ENCODE measurements at regions not wholly inside any gene's neighbourhood (a gene's known extent, or its start where the extent isn't known, plus 50 kb on each side); places are given as distances from the start of the nearest gene placed in this dataset.

DNA sequence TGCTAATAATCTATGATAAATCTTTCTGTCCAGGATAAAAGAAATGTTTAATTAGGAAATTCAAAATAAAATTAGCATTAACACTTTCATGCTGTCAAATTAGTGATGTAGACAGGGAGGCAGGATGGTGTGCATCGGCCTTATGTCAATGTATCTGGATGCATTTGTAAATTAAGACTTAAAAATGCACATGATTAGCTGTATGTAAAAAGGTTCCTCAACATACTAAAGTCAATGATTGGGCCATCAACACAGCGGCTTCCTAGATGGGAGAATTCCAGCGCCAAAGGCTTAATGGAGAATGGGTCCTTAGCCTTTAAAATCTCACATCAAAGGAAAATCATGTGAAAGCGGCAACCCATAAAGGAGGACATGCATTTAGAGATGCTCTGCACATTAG, 77.5 kb upstream of the ZEB2 start:
- Histone ChIP-seq H3K4me1 (ENCODE audit: control insufficient read depth, insufficient read depth, low read length) (no peaks in the 10 kb centered on the region), H3K36me3 (ENCODE audit: control insufficient read depth, insufficient read depth, low read length) (no peaks in the 10 kb centered on the region), H3K27me3 (ENCODE audit: control insufficient read depth, insufficient read depth, low read length) (no peaks in the 10 kb centered on the region), H3K27ac (ENCODE audit: low read depth, low read length) (no peak overlapping the region), H3K4me3 (ENCODE audit: low read length) (no peak overlapping the region), H3K9ac (ENCODE audit: low read length) (no peak overlapping the region)

DNA sequence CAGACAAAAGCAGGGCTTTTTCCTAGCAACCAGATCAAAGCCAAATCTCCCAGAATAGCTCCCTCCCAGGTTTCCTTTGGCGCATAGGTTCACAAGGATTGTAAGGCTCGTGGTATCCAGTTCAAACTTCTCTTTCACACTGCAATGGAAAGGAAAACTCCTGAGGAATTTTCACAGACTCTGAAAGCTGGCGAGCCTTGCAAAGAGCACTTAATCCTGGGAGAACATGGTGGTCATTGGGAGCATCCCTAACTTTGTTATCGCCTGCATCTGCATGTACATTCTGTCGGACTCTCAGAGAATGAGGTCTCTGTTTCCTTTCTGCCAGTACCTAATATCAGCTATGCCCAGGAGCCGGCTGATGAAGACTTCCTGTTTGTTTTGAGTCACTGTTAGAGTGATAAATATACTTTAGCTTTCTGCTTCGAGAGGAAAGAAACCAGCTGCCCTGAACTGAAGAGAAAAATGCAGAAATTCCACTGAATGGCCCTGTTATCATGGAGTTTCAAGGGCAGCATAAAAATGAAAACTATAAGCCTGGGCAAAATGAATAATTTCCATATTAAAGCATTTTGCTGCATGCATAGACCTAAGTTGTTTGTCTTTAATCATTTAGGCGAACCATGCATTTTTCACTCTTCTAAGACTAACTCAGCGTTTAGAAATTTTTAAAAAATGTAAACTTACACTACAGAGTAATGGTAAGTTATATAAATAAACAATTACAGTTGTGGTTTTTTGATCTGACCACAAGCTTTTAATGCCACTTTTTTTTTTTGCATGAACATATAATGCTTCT, 76.4 kb upstream of the ZEB2 start:
- Histone ChIP-seq H3K27me3 (ENCODE audit: control insufficient read depth, insufficient read depth, low read length) (no peaks in the 10 kb centered on the region), H3K4me3 (ENCODE audit: low read length) (no peak overlapping the region), H3K9ac (ENCODE audit: low read length) (no peak overlapping the region), H3K4me1 (ENCODE audit: control insufficient read depth, insufficient read depth, low read length) (no peaks in the 10 kb centered on the region), H3K36me3 (ENCODE audit: control insufficient read depth, insufficient read depth, low read length) (no peaks in the 10 kb centered on the region), H3K27ac (ENCODE audit: low read depth, low read length) (no peak overlapping the region)

DNA sequence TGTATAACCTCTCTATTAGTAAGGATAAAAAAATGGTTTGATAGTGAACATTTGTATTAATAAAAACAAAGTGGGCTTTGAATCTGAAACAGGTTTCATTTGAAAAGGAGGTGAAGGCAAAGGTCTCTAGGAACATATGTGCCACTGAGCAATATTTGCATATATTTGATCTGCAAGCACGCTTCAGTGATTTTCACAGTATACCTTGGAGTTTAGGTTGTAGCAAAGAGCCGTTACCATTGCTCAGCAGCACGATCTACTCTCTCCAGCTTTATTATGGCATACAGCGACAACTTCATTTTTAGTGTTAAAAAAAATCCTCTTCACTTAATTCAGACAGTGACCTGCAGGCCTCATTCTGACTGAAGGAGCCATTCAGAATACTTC, 75.8 kb upstream of the ZEB2 start:
- H3K27me3 ChIP-seq (ENCODE audit: control insufficient read depth, insufficient read depth, low read length) = no peaks in the 10 kb centered on the region
- H3K4me3 ChIP-seq (ENCODE audit: low read length) = no peak overlapping the region
- H3K36me3 ChIP-seq (ENCODE audit: control insufficient read depth, insufficient read depth, low read length) = no peaks in the 10 kb centered on the region
- no peak overlapping the region for H3K9ac ChIP-seq (ENCODE audit: low read length)
- H3K4me1 ChIP-seq (ENCODE audit: control insufficient read depth, insufficient read depth, low read length) = no peaks in the 10 kb centered on the region
- no peak overlapping the region for H3K27ac ChIP-seq (ENCODE audit: low read depth, low read length)

DNA sequence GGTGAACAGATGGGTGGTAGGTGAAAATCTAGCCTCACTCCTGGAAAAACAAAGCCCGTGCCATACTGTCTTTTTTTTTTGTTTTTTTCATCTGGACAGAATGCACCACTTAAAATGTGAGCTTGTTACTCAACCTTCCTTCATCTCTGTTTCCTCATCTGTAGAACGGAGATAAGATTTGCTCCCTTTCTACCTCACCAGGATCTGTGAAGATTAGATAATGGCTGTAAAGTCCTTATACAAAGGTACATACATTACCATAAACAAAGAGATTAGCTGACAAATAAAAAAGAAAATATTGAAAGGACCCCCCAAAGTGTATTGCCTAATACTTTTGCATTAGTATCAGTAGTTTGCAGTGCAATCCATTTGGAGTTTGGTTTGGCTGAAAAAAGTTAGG, 75.4 kb upstream of the ZEB2 start:
- Histone ChIP-seq H3K9ac (ENCODE audit: low read length) (no peak overlapping the region), H3K4me1 (ENCODE audit: control insufficient read depth, insufficient read depth, low read length) (no peaks in the 10 kb centered on the region), H3K27me3 (ENCODE audit: control insufficient read depth, insufficient read depth, low read length) (no peaks in the 10 kb centered on the region), H3K4me3 (ENCODE audit: low read length) (no peak overlapping the region), H3K36me3 (ENCODE audit: control insufficient read depth, insufficient read depth, low read length) (no peaks in the 10 kb centered on the region), H3K27ac (ENCODE audit: low read depth, low read length) (no peak overlapping the region)

DNA sequence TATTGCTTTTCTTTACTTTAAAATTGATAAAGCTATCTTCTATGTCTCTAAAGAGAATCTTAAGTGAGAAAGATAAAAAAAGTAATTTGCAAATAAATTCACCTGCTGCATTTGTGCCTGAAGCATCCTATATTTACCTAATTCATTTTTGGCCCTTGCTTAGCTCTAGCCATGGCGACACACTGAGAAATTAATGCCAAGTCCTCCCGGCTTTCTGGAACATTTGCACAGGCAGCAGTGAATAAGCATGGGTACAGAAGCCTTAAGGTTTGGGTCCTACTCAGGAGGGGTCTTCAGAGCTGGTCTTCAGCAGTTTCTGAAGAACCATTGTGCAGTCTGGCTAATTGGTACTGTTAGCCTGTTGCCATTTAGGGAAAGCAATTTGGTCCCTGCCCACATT, 73.9 kb upstream of the ZEB2 start:
- H3K4me3 ChIP-seq (ENCODE audit: low read length) = no peak overlapping the region
- no peak overlapping the region for H3K27ac ChIP-seq (ENCODE audit: low read depth, low read length)
- H3K9ac ChIP-seq (ENCODE audit: low read length) = no peak overlapping the region
- no peaks in the 10 kb centered on the region for H3K4me1 ChIP-seq (ENCODE audit: control insufficient read depth, insufficient read depth, low read length)
- no peaks in the 10 kb centered on the region for H3K27me3 ChIP-seq (ENCODE audit: control insufficient read depth, insufficient read depth, low read length)
- H3K36me3 ChIP-seq (ENCODE audit: control insufficient read depth, insufficient read depth, low read length) = no peaks in the 10 kb centered on the region

DNA sequence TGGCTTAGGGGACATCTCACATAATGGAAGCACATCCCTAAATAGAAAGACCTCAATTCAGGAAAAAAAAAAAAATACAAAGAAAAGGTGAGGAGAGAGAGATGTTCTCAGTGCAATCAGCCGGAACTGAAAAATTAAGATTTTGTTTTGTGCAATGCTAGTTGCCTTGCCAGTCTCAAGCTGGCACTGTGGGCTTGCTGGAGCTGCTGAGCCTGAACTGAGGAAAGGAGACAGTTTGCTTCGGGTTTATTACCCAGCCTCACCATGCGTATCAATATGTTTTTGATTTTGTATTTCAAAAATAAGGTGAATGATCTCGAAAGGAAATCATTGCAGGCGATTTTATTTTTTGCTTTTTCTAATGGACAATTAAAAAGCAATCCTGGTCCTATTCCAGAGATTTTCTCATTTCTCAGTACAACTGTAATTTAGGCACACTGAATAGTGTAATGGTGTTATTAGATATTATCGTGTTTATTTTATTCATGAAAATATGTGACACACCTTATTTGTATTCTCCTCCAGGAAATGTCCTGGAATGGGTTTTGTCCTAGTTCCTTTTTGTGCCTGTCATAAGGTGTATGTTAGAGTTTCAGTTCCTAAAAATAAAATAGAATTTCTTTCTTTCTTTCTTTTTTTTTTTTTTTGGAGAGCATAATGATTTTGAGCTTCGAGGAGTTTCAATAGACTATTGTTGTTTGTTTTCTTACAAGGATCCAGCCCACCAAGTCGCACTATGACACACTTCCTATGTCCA, 72.8 kb upstream of the ZEB2 start:
- Histone ChIP-seq H3K27ac (ENCODE audit: low read depth, low read length) (no peak overlapping the region), H3K4me1 (ENCODE audit: control insufficient read depth, insufficient read depth, low read length) (no peaks in the 10 kb centered on the region), H3K27me3 (ENCODE audit: control insufficient read depth, insufficient read depth, low read length) (no peaks in the 10 kb centered on the region), H3K4me3 (ENCODE audit: low read length) (no peak overlapping the region), H3K36me3 (ENCODE audit: control insufficient read depth, insufficient read depth, low read length) (no peaks in the 10 kb centered on the region), H3K9ac (ENCODE audit: low read length) (no peak overlapping the region)

DNA sequence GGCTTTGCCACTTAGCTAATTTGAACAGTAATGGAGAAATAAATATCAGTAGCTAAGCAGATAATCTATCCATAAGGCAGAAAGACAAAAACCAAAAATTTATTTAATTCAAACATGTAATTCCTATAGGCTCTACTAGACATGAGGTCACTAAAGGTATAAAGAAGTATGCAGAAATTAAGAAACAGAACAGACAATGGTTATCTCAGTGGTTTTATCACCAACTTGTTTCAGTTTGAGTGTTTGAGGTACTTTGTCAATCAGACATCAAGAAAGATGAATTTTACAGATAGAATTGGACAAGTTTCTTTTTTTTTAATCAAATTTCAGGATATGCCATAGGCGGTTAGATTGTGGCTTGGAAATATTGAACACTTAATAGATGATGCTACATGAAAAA, 67.4 kb upstream of the ZEB2 start:
- H3K9ac ChIP-seq (ENCODE audit: low read length) = no peak overlapping the region
- H3K27me3 ChIP-seq (ENCODE audit: control insufficient read depth, insufficient read depth, low read length) = no peaks in the 10 kb centered on the region
- H3K4me3 ChIP-seq (ENCODE audit: low read length) = no peak overlapping the region
- H3K36me3 ChIP-seq (ENCODE audit: control insufficient read depth, insufficient read depth, low read length) = no peaks in the 10 kb centered on the region
- H3K27ac ChIP-seq (ENCODE audit: low read depth, low read length) = no peak overlapping the region
- no peaks in the 10 kb centered on the region for H3K4me1 ChIP-seq (ENCODE audit: control insufficient read depth, insufficient read depth, low read length)

DNA sequence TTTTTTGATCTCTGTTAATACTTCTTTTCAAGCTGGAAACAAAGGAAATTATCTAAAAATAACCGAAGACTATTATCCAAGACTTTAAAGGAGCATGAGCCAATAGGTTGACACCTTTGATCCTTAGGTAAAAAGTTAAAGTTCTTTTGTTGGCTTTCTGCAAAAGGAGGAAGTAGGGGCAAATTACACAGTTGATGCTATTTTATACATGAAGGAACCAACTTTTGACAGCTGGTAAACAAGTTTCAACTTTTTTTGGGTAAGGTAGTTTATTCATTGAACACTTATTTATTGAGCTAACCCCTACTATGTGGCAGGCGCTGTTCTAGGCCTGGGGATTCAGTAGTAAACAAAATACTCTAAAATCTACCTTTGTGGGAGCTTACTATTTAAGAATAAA, 66.6 kb upstream of the ZEB2 start:
- Histone ChIP-seq H3K27ac (ENCODE audit: low read depth, low read length) (no peak overlapping the region), H3K4me1 (ENCODE audit: control insufficient read depth, insufficient read depth, low read length) (no peaks in the 10 kb centered on the region), H3K27me3 (ENCODE audit: control insufficient read depth, insufficient read depth, low read length) (no peaks in the 10 kb centered on the region), H3K4me3 (ENCODE audit: low read length) (no peak overlapping the region), H3K36me3 (ENCODE audit: control insufficient read depth, insufficient read depth, low read length) (no peaks in the 10 kb centered on the region), H3K9ac (ENCODE audit: low read length) (no peak overlapping the region)

DNA sequence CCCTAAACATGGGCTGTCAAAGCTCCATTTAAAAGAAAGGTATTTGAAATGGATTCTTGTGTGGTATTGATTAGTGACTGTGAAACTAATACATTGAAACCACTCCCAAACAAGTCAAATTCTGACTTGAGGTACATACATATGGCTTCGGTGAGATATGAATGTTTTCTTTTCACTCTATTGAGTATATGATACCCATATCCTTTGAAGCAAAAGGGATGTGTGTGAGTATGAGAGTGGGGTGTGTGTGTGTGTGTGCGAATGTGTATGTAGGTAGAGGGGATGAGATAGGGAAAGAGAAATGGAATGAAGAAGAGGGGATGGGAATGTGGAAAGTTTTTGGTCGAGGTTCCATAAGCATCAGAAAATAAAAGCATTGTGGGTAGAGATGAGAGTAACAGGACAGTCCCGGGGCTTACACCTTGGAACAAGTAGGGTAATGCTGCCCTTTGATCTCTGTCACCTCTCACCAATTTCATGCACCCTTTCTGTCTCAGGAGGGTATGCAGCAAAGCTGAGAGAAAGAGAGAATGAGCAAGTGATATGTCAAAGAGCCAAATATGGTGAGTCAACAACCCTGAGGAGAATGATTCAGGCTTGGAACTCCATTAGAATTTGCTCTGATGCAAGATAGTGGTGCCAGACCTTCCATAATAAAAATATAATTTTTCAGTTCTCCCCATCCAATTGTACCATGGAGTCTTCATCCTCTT, 64.0 kb upstream of the ZEB2 start:
- H3K36me3 ChIP-seq (ENCODE audit: control insufficient read depth, insufficient read depth, low read length) = no peaks in the 10 kb centered on the region
- no peak overlapping the region for H3K9ac ChIP-seq (ENCODE audit: low read length)
- no peak overlapping the region for H3K27ac ChIP-seq (ENCODE audit: low read depth, low read length)
- H3K4me3 ChIP-seq (ENCODE audit: low read length) = no peak overlapping the region
- H3K4me1 ChIP-seq (ENCODE audit: control insufficient read depth, insufficient read depth, low read length) = no peaks in the 10 kb centered on the region
- H3K27me3 ChIP-seq (ENCODE audit: control insufficient read depth, insufficient read depth, low read length) = no peaks in the 10 kb centered on the region

DNA sequence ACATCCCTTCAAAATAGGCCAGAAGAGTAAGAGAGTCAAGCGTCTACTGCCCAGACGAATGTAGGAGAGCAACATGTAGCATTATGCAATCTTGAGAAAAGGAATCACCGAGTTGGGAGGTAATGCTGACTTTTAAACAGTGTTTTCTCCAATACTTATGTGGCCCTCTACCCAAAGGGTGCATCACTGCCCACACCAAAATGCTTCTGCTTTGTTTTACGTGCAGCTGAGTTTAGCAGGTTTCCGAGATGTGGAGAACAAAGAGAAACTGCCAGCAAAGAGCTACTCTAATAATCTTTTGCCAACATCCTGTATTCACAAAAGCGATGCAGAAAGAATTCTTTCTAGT, 63.4 kb upstream of the ZEB2 start:
- Histone ChIP-seq H3K9ac (ENCODE audit: low read length) (no peak overlapping the region), H3K27me3 (ENCODE audit: control insufficient read depth, insufficient read depth, low read length) (no peaks in the 10 kb centered on the region), H3K36me3 (ENCODE audit: control insufficient read depth, insufficient read depth, low read length) (no peaks in the 10 kb centered on the region), H3K4me1 (ENCODE audit: control insufficient read depth, insufficient read depth, low read length) (no peaks in the 10 kb centered on the region), H3K4me3 (ENCODE audit: low read length) (no peak overlapping the region), H3K27ac (ENCODE audit: low read depth, low read length) (no peak overlapping the region)

DNA sequence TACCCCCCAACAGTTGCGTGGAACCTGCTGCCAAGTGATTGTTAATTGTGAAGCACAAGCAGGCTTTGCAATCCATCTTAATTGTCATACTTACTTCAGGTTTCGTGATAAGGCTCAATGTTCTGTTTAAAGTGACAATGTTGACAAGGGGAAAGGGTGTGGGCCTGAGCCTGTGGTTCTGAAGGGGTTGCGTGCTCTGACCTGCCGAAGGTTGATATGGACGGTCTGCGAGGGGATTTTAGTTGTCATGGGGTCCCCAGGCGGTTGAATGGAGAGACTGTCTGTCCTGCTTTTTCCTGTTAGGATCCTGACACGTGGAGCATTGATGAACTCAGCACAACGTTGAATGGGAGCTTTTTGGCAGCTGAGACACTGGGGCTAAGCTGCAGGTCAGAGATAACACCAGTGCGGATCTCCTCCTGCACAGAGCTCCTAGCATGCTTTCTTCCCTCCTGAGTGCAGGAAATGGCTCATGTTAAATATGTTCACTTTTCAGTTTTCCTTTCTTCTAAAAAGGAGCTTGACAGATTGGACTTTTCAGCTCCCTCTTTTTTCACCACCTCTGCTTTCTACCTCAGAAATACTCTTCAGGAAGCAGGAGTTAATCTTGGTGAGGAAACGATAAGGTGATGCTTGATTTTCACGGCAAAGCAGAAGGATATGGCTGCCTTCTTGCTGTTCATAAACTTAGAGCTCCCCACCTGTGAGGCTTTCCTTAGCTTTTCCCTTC, 62.9 kb upstream of the ZEB2 start:
- Histone ChIP-seq H3K4me3 (ENCODE audit: low read length) (no peak overlapping the region), H3K9ac (ENCODE audit: low read length) (no peak overlapping the region), H3K27me3 (ENCODE audit: control insufficient read depth, insufficient read depth, low read length) (no peaks in the 10 kb centered on the region), H3K36me3 (ENCODE audit: control insufficient read depth, insufficient read depth, low read length) (no peaks in the 10 kb centered on the region), H3K27ac (ENCODE audit: low read depth, low read length) (no peak overlapping the region), H3K4me1 (ENCODE audit: control insufficient read depth, insufficient read depth, low read length) (no peaks in the 10 kb centered on the region)

DNA sequence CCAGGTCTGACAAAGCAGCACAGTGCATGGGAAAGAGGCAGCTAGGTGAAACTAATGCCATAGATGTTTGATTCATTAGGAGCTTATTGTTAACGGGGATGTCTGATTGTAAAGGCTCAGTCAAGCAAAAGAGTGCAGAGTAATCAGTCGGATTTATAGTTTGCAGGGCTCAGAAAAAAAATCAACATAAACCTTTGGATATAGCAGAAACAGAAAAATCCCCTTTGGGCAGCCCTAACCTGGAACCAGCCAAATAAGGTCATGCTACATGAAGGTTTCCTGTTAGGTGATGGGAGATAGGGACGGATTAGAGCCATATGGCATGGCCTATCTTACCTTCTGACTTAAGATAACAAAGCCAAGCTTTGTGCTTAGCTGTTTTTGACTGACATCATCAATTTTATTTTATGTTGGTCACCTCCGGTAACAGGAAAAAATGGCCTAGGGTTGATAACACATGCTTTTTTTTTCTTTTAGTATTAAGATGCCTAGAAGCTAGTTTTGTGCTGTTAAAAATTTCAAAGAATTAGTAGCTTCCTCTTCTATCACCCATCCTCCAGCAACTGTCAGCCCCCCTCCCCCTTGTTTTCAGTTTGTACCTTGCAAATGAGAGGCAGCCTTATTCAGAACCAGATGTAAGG, 60.7 kb upstream of the ZEB2 start:
- Histone ChIP-seq H3K9ac (ENCODE audit: low read length) (no peak overlapping the region), H3K27me3 (ENCODE audit: control insufficient read depth, insufficient read depth, low read length) (no peaks in the 10 kb centered on the region), H3K4me3 (ENCODE audit: low read length) (no peak overlapping the region), H3K4me1 (ENCODE audit: control insufficient read depth, insufficient read depth, low read length) (no peaks in the 10 kb centered on the region), H3K27ac (ENCODE audit: low read depth, low read length) (no peak overlapping the region), H3K36me3 (ENCODE audit: control insufficient read depth, insufficient read depth, low read length) (no peaks in the 10 kb centered on the region)

Data from rectal smooth muscle tissue (tissue), 1 donor.